ENCODE measurements at regions not wholly inside any gene's neighbourhood (a gene's known extent, or its start where the extent isn't known, plus 50 kb on each side); places are given as distances from the start of the nearest gene placed in this dataset.

- no peaks in the 10 kb centered on the region for H3K27me3 ChIP-seq (ENCODE audit: control insufficient read depth, insufficient read depth, low read length)
- no peaks in the 10 kb centered on the region for H3K4me1 ChIP-seq (ENCODE audit: control insufficient read depth, insufficient read depth, low read length)
- ATAC-seq, result no peak
- H3K4me3 ChIP-seq (ENCODE audit: low read depth in 2 of 2, low read length in 2 of 2), result no peak overlapping the region
- no peaks in the 10 kb centered on the region for H3K36me3 ChIP-seq (ENCODE audit: control insufficient read depth, insufficient read depth, low read length)
- in situ Hi-C loops (cut with HindIII; ENCODE audit: low pct_unique_long_range_greater_than_20kb, low sequenced_read_pairs), result no loop called here
- no peak for TF ChIP-seq TCF7L2 (IDR thresholded peaks at IDR 0.05; ENCODE audit: low read depth, low read length)
- TF ChIP-seq REST (IDR thresholded peaks at IDR 0.05; ENCODE audit: insufficient read depth in 1 of 2, low read depth in 2 of 2, low read length in 1 of 2), result no peak
- TF ChIP-seq CTCF (IDR thresholded peaks at IDR 0.05), result no peak
- no peak for TF ChIP-seq POLR2AphosphoS5 (IDR thresholded peaks at IDR 0.05; ENCODE audit: low read depth, low read length)
- TF ChIP-seq SIN3A (IDR thresholded peaks at IDR 0.05; ENCODE audit: borderline replicate concordance, insufficient read depth, low read depth, low read length), result no peak
- ChIA-PET CTCF (no interaction called here), POLR2A (no interaction called here)
- intact Hi-C loops (cut with micrococcal nuclease; ENCODE audit: unreplicated experiment), result no loop called here
- no peaks in the 10 kb centered on the region for H3K9me3 ChIP-seq (ENCODE audit: control insufficient read depth, insufficient read depth, low read depth, low read length)
- H3K27ac ChIP-seq (ENCODE audit: low read length), result no peak overlapping the region
- no TSS peak for BruUV-seq (replicated peaks)
- DNase-seq (ENCODE audit: low read depth, low spot score), result no peak
Measured at GRCh38 chr16:75918109-75918508, 191.8 kb upstream of the CPHXL start.

- intact Hi-C loops (cut with micrococcal nuclease; ENCODE audit: unreplicated experiment) (no loop called here), in situ Hi-C loops (cut with HindIII; ENCODE audit: low pct_unique_long_range_greater_than_20kb, low sequenced_read_pairs) (no loop called here)
- H3K9me3 ChIP-seq (ENCODE audit: control insufficient read depth, insufficient read depth, low read depth, low read length), result no peaks in the 10 kb centered on the region
- CTCF ChIA-PET, result no interaction called here
- no peak overlapping the region for H3K4me3 ChIP-seq (ENCODE audit: low read depth in 2 of 2, low read length in 2 of 2)
- POLR2A ChIA-PET, result no interaction called here
- BruUV-seq (replicated peaks), result no TSS peak
- ATAC-seq, result no peak
- no peaks in the 10 kb centered on the region for H3K27me3 ChIP-seq (ENCODE audit: control insufficient read depth, insufficient read depth, low read length)
- TF ChIP-seq POLR2AphosphoS5 (IDR thresholded peaks at IDR 0.05; ENCODE audit: low read depth, low read length) (no peak), TCF7L2 (IDR thresholded peaks at IDR 0.05; ENCODE audit: low read depth, low read length) (no peak), CTCF (IDR thresholded peaks at IDR 0.05) (no peak), SIN3A (IDR thresholded peaks at IDR 0.05; ENCODE audit: borderline replicate concordance, insufficient read depth, low read depth, low read length) (no peak), REST (IDR thresholded peaks at IDR 0.05; ENCODE audit: insufficient read depth in 1 of 2, low read depth in 2 of 2, low read length in 1 of 2) (no peak)
- DNase-seq (ENCODE audit: low read depth, low spot score), result no peak
- H3K4me1 ChIP-seq (ENCODE audit: control insufficient read depth, insufficient read depth, low read length), result no peaks in the 10 kb centered on the region
- H3K36me3 ChIP-seq (ENCODE audit: control insufficient read depth, insufficient read depth, low read length), result no peaks in the 10 kb centered on the region
- no peak overlapping the region for H3K27ac ChIP-seq (ENCODE audit: low read length)
Measured at GRCh38 chr16:75919664-75920063, 193.4 kb upstream of the CPHXL start.
